ENCODE measurements at regions not wholly inside any gene's neighbourhood (a gene's known extent, or its start where the extent isn't known, plus 50 kb on each side); places are given as distances from the start of the nearest gene placed in this dataset.
"Not testable (repeated sequence)": the region's sequence is repeated elsewhere in the genome, so short reads cannot be mapped to it uniquely, and the experiment has no call there.

GRCh38 chr4:30094887-30095286 is 625.3 kb upstream of the PCDH7 start:
- intact Hi-C loops (cut with DNase I; ENCODE audit: low total_unique reads): no loop called here
- in situ Hi-C loops (cut with MboI; ENCODE audit: low pct_ligation_motif_present in 1 of 4, low pct_unique_long_range_greater_than_20kb in 1 of 4, low sequenced_read_pairs in 3 of 4): no loop called here
- H3K27me3 ChIP-seq: no peaks in the 10 kb centered on the region

GRCh38 chr4:30103455-30103854 is 616.7 kb upstream of the PCDH7 start:
- no peaks in the 10 kb centered on the region for H3K27me3 ChIP-seq
- intact Hi-C loops (cut with DNase I; ENCODE audit: low total_unique reads) (no loop called here), in situ Hi-C loops (cut with MboI; ENCODE audit: low pct_ligation_motif_present in 1 of 4, low pct_unique_long_range_greater_than_20kb in 1 of 4, low sequenced_read_pairs in 3 of 4) (no loop called here)
- no peaks in the 10 kb centered on the region for H3K4me1 ChIP-seq
- no peak for DNase-seq
- H3K36me3 ChIP-seq: no peaks in the 10 kb centered on the region
- no peak overlapping the region for H3K27ac ChIP-seq
- H3K9me3 ChIP-seq: no peaks in the 10 kb centered on the region
- H3K4me3 ChIP-seq: no peak overlapping the region
- TF ChIP-seq CTCF (IDR thresholded peaks at IDR 0.05) (no peak), EP300 (IDR thresholded peaks at IDR 0.05; ENCODE audit: low read depth) (no peak), POLR2AphosphoS5 (IDR thresholded peaks at IDR 0.05) (no peak), POLR2A (IDR thresholded peaks at IDR 0.05) (no peak)

More at GRCh38 chr4:30094887-30095286, 625.3 kb upstream of the PCDH7 start:
- 64 to 72% methylated on average over 1 of the region's 1 CpG for WGBS, 2 donors (ENCODE audit: low coverage in 1 of 2)
- Histone ChIP-seq H3K27ac (no peak overlapping the region), H3K4me1 (no peaks in the 10 kb centered on the region), H3K4me3 (no peak overlapping the region), H3K36me3 (no peaks in the 10 kb centered on the region), H3K9me3 (peaks cover 1 to 3% of the 10 kb centered on the region in 2 donors)
- TF ChIP-seq POLR2AphosphoS5 (IDR thresholded peaks at IDR 0.05) (no peak), CTCF (IDR thresholded peaks at IDR 0.05) (no peak), EP300 (IDR thresholded peaks at IDR 0.05; ENCODE audit: low read depth) (no peak), POLR2A (IDR thresholded peaks at IDR 0.05) (no peak)
- DNase-seq: no peak

- TF ChIP-seq POLR2A (IDR thresholded peaks at IDR 0.05): no peak
- TF ChIP-seq POLR2AphosphoS5 (IDR thresholded peaks at IDR 0.05): no peak
- no peak for TF ChIP-seq EP300 (IDR thresholded peaks at IDR 0.05; ENCODE audit: low read depth)
- DNase-seq: no peak
- intact Hi-C loops (cut with DNase I; ENCODE audit: low total_unique reads): no loop called here
- Histone ChIP-seq H3K4me3 (no peak overlapping the region), H3K36me3 (no peaks in the 10 kb centered on the region), H3K27ac (no peak overlapping the region), H3K27me3 (no peaks in the 10 kb centered on the region), H3K4me1 (no peaks in the 10 kb centered on the region), H3K9me3 (no peaks in the 10 kb centered on the region)
- in situ Hi-C loops (cut with MboI; ENCODE audit: low pct_ligation_motif_present in 1 of 4, low pct_unique_long_range_greater_than_20kb in 1 of 4, low sequenced_read_pairs in 3 of 4): no loop called here
- 73 to 76% methylated on average over 4 of the region's 4 CpGs for WGBS, 2 donors (ENCODE audit: low coverage in 1 of 2)
Measured at GRCh38 chr4:30116401-30116800, 603.8 kb upstream of the PCDH7 start.

- Histone ChIP-seq H3K9me3 (no peaks in the 10 kb centered on the region), H3K36me3 (no peaks in the 10 kb centered on the region), H3K4me1 (no peaks in the 10 kb centered on the region), H3K4me3 (no peak overlapping the region), H3K27ac (no peak overlapping the region), H3K27me3 (no peaks in the 10 kb centered on the region)
- WGBS, 2 donors (ENCODE audit: low coverage in 1 of 2): 73 to 79% methylated on average over 3 of the region's 3 CpGs
- intact Hi-C loops (cut with DNase I; ENCODE audit: low total_unique reads) (no loop called here), in situ Hi-C loops (cut with MboI; ENCODE audit: low pct_ligation_motif_present in 1 of 4, low pct_unique_long_range_greater_than_20kb in 1 of 4, low sequenced_read_pairs in 3 of 4) (no loop called here)
- DNase-seq: no peak
- TF ChIP-seq EP300 (IDR thresholded peaks at IDR 0.05; ENCODE audit: low read depth) (no peak), POLR2AphosphoS5 (IDR thresholded peaks at IDR 0.05) (no peak), POLR2A (IDR thresholded peaks at IDR 0.05) (no peak), CTCF (IDR thresholded peaks at IDR 0.05) (no peak)
Measured at GRCh38 chr4:30117433-30117832, 602.7 kb upstream of the PCDH7 start.

- in situ Hi-C loops (cut with MboI; ENCODE audit: low pct_ligation_motif_present in 1 of 4, low pct_unique_long_range_greater_than_20kb in 1 of 4, low sequenced_read_pairs in 3 of 4) (no loop called here), intact Hi-C loops (cut with DNase I; ENCODE audit: low total_unique reads) (no loop called here)
- no peak for DNase-seq
- Histone ChIP-seq H3K4me3 (no peak overlapping the region), H3K9me3 (no peaks in the 10 kb centered on the region), H3K27me3 (no peaks in the 10 kb centered on the region), H3K36me3 (no peaks in the 10 kb centered on the region), H3K4me1 (no peaks in the 10 kb centered on the region), H3K27ac (no peak overlapping the region)
- 40 to 44% methylated on average over 3 of the region's 3 CpGs for WGBS, 2 donors (ENCODE audit: low coverage in 1 of 2)
- TF ChIP-seq CTCF (IDR thresholded peaks at IDR 0.05) (no peak), POLR2A (IDR thresholded peaks at IDR 0.05) (no peak), POLR2AphosphoS5 (IDR thresholded peaks at IDR 0.05) (no peak), EP300 (IDR thresholded peaks at IDR 0.05; ENCODE audit: low read depth) (no peak)
Measured at GRCh38 chr4:30122711-30123110, 597.5 kb upstream of the PCDH7 start.

GRCh38 chr4:30124621-30125020 is 595.5 kb upstream of the PCDH7 start:
- H3K4me3 ChIP-seq; in situ Hi-C loops (cut with MboI; ENCODE audit: low pct_ligation_motif_present in 1 of 4, low pct_unique_long_range_greater_than_20kb in 1 of 4, low sequenced_read_pairs in 3 of 4); DNase-seq; H3K9me3 ChIP-seq; H3K4me1 ChIP-seq; H3K27ac ChIP-seq; intact Hi-C loops (cut with DNase I; ENCODE audit: low total_unique reads); H3K27me3 ChIP-seq; H3K36me3 ChIP-seq: not testable (repeated sequence)
- WGBS, 2 donors (ENCODE audit: low coverage in 1 of 2): 81 to 92% methylated on average over 1 to 2 of the region's 2 CpGs
